SU-DHL-6 (cell line): ENCODE measurements at regions not wholly inside any gene's neighbourhood (a gene's known extent, or its start where the extent isn't known, plus 50 kb on each side); places are given as distances from the start of the nearest gene placed in this dataset.

Experiments
- EZH2phosphoT487 ChIP-seq: fragments of 200-600 bp; sonication (generic), shearing (Covaris generic); conservative IDR thresholded peaks from 2 replicates; pipeline ENCODE4 v1.6.1; 2018; ENCODE audit warnings: mild to moderate bottlenecking, antibody characterized with exemption, low read length, moderate library complexity, mixed read lengths
- TF ChIP-seq, protein P1 (sequence below): fragments of 200-600 bp; sonication (generic); IDR thresholded peaks from one replicate; pipeline ENCODE4 v1.5.1; 2017; ENCODE audit warnings: antibody characterized with exemption, mild to moderate bottlenecking, low read length, moderate library complexity; ENCODE audit not compliant: insufficient read depth, poor library complexity, severe bottlenecking

DNA sequence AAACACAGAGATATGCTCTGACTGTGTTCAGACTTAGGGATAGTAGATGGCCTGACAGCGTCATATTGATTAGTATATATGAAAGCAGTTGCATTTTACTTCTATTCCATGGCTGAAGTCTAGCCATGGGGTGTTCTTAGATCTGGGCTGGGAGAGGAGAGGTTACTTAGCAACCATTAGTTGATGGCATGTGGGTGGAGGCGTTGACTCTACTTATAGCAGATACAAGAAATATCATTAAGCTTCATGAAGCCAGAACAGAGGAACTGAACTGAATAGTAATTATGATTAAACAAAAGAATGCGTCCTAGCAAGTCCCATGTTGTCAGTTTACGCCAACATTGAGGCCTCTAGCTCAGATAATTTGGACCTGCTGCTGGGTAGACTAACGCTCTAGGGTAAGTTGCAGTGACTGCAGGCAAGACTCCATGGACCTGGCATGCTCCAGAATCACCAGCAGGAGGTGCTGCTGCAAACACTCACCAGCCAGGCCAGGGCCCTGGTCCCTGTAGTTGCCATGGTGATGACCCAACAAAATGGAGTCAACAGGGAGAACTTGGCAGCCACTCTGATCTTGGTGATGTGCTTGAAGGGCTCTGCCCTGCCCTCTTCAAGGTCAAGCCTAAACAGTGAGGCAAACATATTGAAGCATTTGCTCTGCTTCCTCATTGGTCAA, 477.3 kb downstream of the PREX1 start:
- TF ChIP-seq, protein P1, sequence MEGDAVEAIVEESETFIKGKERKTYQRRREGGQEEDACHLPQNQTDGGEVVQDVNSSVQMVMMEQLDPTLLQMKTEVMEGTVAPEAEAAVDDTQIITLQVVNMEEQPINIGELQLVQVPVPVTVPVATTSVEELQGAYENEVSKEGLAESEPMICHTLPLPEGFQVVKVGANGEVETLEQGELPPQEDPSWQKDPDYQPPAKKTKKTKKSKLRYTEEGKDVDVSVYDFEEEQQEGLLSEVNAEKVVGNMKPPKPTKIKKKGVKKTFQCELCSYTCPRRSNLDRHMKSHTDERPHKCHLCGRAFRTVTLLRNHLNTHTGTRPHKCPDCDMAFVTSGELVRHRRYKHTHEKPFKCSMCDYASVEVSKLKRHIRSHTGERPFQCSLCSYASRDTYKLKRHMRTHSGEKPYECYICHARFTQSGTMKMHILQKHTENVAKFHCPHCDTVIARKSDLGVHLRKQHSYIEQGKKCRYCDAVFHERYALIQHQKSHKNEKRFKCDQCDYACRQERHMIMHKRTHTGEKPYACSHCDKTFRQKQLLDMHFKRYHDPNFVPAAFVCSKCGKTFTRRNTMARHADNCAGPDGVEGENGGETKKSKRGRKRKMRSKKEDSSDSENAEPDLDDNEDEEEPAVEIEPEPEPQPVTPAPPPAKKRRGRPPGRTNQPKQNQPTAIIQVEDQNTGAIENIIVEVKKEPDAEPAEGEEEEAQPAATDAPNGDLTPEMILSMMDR = peak; percentile 19
- no peak for TF ChIP-seq EZH2phosphoT487
